GM23338 (cell line): ENCODE measurements at regions not wholly inside any gene's neighbourhood (a gene's known extent, or its start where the extent isn't known, plus 50 kb on each side); places are given as distances from the start of the nearest gene placed in this dataset.

Source experiments
- ATAC-seq: fragments of 200-7000 bp; cut with Tn5 transposase; 3 replicates; pipeline ENCODE4 v1.9.1; 2020
- DNase-seq: peaks from one replicate; pipeline ENCODE4 v3.0.0-alpha.2; 2015; ENCODE audit warnings: low spot score
- H2AFZ ChIP-seq: fragments of 200-600 bp; sonication (generic); 2 replicates; pipeline ENCODE4 v1.8.0; 2016; ENCODE audit warnings: antibody characterized with exemption, mild to moderate bottlenecking, moderate library complexity
- H3F3A ChIP-seq: fragments of 200-600 bp; sonication (generic); replicated peaks from 2 replicates; pipeline ENCODE4 v1.8.0; 2017; ENCODE audit warnings: antibody characterized with exemption, mixed run types, low read depth
- H3K27ac ChIP-seq: fragments of 200-600 bp; sonication (generic); 2 replicates; pipeline ENCODE4 v1.6.1; 2016; ENCODE audit warnings: low read depth
- H3K27me3 ChIP-seq: fragments of 200-600 bp; sonication (generic); 2 replicates; pipeline ENCODE4 v1.8.0; 2016; ENCODE audit warnings: mild to moderate bottlenecking, mixed run types, moderate library complexity; ENCODE audit not compliant: insufficient read depth
- H3K36me3 ChIP-seq: fragments of 200-600 bp; sonication (generic); 2 replicates; pipeline ENCODE4 v1.8.0; 2016; ENCODE audit warnings: mild to moderate bottlenecking; ENCODE audit not compliant: insufficient read depth
- H3K4me1 ChIP-seq: fragments of 200-600 bp; sonication (generic); 2 replicates; pipeline ENCODE4 v1.8.0; 2016; ENCODE audit warnings: mild to moderate bottlenecking, moderate library complexity; ENCODE audit not compliant: insufficient read depth
- H3K4me2 ChIP-seq: fragments of 200-600 bp; sonication (generic); 2 replicates; pipeline ENCODE4 v1.7.1; 2017; ENCODE audit warnings: mixed run types
- H3K4me3 ChIP-seq: fragments of 200-600 bp; sonication (generic); 2 replicates; pipeline ENCODE4 v1.6.1; 2016; ENCODE audit warnings: mixed run types
- H3K79me2 ChIP-seq: fragments of 200-600 bp; sonication (generic); replicated peaks from 2 replicates; pipeline ENCODE4 v1.8.0; 2017; ENCODE audit warnings: mild to moderate bottlenecking; ENCODE audit not compliant: insufficient read depth
- H3K9me2 ChIP-seq: fragments of 200-600 bp; sonication (generic); 2 replicates; pipeline ENCODE4 v1.8.0; 2017; ENCODE audit not compliant: insufficient read depth
- H4K20me1 ChIP-seq: fragments of 200-600 bp; sonication (generic); replicated peaks from 2 replicates; pipeline ENCODE4 v1.8.0; 2017; ENCODE audit warnings: mild to moderate bottlenecking; ENCODE audit not compliant: insufficient read depth
- H3K27ac Mint-ChIP-seq: 2 replicates; pipeline ENCODE4 v1.8.0; 2020; ENCODE audit warnings: inconsistent platforms, mild to moderate bottlenecking, moderate library complexity, mixed read lengths
- H3K27me3 Mint-ChIP-seq: 3 replicates; pipeline ENCODE4 v1.8.0; 2022; ENCODE audit warnings: low read depth, mild to moderate bottlenecking, moderate library complexity, mixed read lengths, inconsistent platforms; ENCODE audit not compliant: insufficient read depth, poor library complexity
- H3K36me3 Mint-ChIP-seq: 3 replicates; pipeline ENCODE4 v1.8.0; 2021; ENCODE audit warnings: low read depth, mild to moderate bottlenecking, inconsistent platforms, moderate library complexity, mixed read lengths
- H3K4me1 Mint-ChIP-seq: 3 replicates; pipeline ENCODE4 v1.8.0; 2020; ENCODE audit warnings: mild to moderate bottlenecking, inconsistent platforms, mixed read lengths
- H3K4me3 Mint-ChIP-seq: 3 replicates; pipeline ENCODE4 v1.8.0; 2021; ENCODE audit warnings: moderate library complexity, mild to moderate bottlenecking, inconsistent platforms, mixed read lengths
- H3K9me3 Mint-ChIP-seq: 3 replicates; pipeline ENCODE4 v1.8.0; 2020; ENCODE audit warnings: moderate library complexity, mild to moderate bottlenecking, inconsistent platforms, mixed read lengths
- CREB1 ChIP-seq: fragments of 250-450 bp; sonication (Bioruptor Pico); IDR thresholded peaks from 2 replicates; pipeline ENCODE4 v1.5.0; 2020; ENCODE audit warnings: low read depth, mild to moderate bottlenecking, moderate library complexity
- EZH2 ChIP-seq: fragments of 200-600 bp; sonication (generic); IDR thresholded peaks from one replicate; pipeline ENCODE4 v1.8.0; 2017; ENCODE audit warnings: antibody characterized with exemption, mild to moderate bottlenecking, low read depth; ENCODE audit not compliant: unreplicated experiment
- EZH2phosphoT487 ChIP-seq: fragments of 200-600 bp; sonication (generic); IDR thresholded peaks from one replicate; pipeline ENCODE4 v1.8.1; 2018; ENCODE audit warnings: antibody characterized with exemption; ENCODE audit not compliant: unreplicated experiment
- NANOG ChIP-seq: IDR thresholded peaks from 2 replicates; pipeline ENCODE4 v1.6.1; 2016; ENCODE audit warnings: antibody characterized with exemption, borderline replicate concordance
- STAT1 ChIP-seq: IDR thresholded peaks from one replicate; pipeline ENCODE4 v1.6.1; 2016; ENCODE audit warnings: antibody characterized with exemption; ENCODE audit not compliant: unreplicated experiment
- ZNF114 ChIP-seq: fragments of 250-450 bp; sonication (Bioruptor Pico); IDR thresholded peaks from 2 replicates; pipeline ENCODE4 v1.5.0; 2020; ENCODE audit warnings: mild to moderate bottlenecking, moderate library complexity
- ZNF331 ChIP-seq: fragments of 250-450 bp; sonication (Bioruptor Pico); IDR thresholded peaks from 2 replicates; pipeline ENCODE4 v1.5.0; 2020; ENCODE audit warnings: low read depth, mild to moderate bottlenecking, moderate library complexity
- TF ChIP-seq, protein P1 (sequence below), 2 experiments: fragments of 200-600 bp in 1 of 2; sonication (generic) in 1 of 2; conservative IDR thresholded peaks; 2 replicates each; pipeline versions ENCODE4 v1.5.1 to v1.6.1; 2016 to 2017; ENCODE audit warnings: antibody characterized with exemption in 2 of 2, low read depth in 2 of 2, mild to moderate bottlenecking in 2 of 2, moderate library complexity in 1 of 2
- TF ChIP-seq, protein P2 (sequence below): IDR thresholded peaks from 2 replicates; pipeline ENCODE4 v1.6.1; 2016; ENCODE audit warnings: antibody characterized with exemption

DNA sequence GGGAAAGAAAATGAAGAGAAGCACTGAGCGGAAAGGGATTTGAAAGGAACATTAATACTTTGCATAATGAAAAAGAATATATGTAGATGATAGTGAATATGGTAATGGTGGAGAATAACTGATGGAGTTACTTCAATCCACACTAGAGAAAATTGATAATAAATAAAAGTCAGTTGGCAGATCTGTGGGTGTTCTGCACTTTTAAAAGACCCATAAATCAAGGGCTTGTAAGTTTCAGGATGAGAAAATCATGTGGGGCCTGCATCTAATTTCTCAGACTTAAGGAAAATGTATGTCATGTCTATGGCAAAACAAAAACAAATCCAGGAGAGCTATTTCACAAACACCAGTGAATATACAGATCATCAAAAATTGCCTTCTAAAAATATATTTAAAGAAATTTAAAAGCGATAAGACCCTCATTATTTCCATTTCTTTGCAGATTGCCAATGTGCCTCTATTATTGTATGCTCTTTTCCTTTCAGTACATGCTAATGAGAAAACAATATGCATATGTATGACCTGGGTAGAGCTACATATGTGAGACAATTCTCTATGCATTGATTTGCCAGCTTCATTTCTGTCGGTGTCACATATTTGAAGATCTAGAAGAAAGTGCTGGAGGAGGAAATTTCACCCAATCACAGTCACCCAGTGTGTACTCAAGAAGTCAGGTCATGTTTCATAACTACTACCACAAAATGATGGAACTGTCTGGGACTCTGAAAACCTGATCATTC, 269.9 kb upstream of the PDZRN3 start:
- DNase-seq (no peak), ATAC-seq (no peak)
- H3K4me1 Mint-ChIP-seq, result peaks cover 10% of the 10 kb centered on the region; the same call in 2 of the 3 replicates
- Histone ChIP-seq H3K4me1 (0 out of 2 replicates have a peak, but pooled peaks cover 4% of the 10 kb centered on the region), H3K27me3 (no peaks in the 10 kb centered on the region), H3K27ac (no peak overlapping the region), H3F3A (no peaks in the 10 kb centered on the region), H2AFZ (no peak overlapping the region), H3K4me3 (no peak overlapping the region), H3K36me3 (no peaks in the 10 kb centered on the region), H4K20me1 (no peaks in the 10 kb centered on the region), H3K9me2 (no peaks in the 10 kb centered on the region), H3K79me2 (no peaks in the 10 kb centered on the region), H3K4me2 (no peak overlapping the region)
- H3K27ac Mint-ChIP-seq, result no peak overlapping the region
- H3K36me3 Mint-ChIP-seq, result no peaks in the 10 kb centered on the region
- no peak overlapping the region for H3K4me3 Mint-ChIP-seq
- no peaks in the 10 kb centered on the region for H3K27me3 Mint-ChIP-seq
- no peaks in the 10 kb centered on the region for H3K9me3 Mint-ChIP-seq
- no peak for TF ChIP-seq CREB1 (CRISPR knock-in tag)
- TF ChIP-seq ZNF114 (CRISPR knock-in tag), result no peak
- TF ChIP-seq, protein P1, sequence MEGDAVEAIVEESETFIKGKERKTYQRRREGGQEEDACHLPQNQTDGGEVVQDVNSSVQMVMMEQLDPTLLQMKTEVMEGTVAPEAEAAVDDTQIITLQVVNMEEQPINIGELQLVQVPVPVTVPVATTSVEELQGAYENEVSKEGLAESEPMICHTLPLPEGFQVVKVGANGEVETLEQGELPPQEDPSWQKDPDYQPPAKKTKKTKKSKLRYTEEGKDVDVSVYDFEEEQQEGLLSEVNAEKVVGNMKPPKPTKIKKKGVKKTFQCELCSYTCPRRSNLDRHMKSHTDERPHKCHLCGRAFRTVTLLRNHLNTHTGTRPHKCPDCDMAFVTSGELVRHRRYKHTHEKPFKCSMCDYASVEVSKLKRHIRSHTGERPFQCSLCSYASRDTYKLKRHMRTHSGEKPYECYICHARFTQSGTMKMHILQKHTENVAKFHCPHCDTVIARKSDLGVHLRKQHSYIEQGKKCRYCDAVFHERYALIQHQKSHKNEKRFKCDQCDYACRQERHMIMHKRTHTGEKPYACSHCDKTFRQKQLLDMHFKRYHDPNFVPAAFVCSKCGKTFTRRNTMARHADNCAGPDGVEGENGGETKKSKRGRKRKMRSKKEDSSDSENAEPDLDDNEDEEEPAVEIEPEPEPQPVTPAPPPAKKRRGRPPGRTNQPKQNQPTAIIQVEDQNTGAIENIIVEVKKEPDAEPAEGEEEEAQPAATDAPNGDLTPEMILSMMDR (conservative IDR thresholded peaks at IDR 0.05; ENCODE audit: low read depth in 2 of 2), result no peak
- no peak for TF ChIP-seq STAT1
- TF ChIP-seq, protein P2, sequence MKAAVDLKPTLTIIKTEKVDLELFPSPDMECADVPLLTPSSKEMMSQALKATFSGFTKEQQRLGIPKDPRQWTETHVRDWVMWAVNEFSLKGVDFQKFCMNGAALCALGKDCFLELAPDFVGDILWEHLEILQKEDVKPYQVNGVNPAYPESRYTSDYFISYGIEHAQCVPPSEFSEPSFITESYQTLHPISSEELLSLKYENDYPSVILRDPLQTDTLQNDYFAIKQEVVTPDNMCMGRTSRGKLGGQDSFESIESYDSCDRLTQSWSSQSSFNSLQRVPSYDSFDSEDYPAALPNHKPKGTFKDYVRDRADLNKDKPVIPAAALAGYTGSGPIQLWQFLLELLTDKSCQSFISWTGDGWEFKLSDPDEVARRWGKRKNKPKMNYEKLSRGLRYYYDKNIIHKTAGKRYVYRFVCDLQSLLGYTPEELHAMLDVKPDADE, result no peak
- no peak for TF ChIP-seq ZNF331 (CRISPR knock-in tag)

DNA sequence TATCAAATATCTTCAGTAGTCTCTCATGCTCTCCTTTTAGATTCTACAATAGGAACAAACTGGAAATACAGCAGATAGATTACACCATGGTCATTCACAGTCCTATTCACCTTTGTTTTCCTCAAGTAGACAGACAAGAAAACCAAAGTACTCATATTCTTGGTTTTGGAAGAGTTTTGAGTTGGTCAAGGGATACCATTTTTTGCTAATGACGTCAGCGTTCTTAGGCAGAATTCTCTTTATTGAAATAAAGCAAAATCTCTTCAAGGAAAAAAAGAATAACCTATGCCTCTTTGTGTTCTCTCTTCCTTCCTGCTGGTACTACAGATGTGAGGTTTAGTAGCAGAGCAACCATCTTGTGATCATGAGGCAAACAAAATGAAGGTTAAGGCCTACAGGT, 268.3 kb upstream of the PDZRN3 start:
- Mint-ChIP-seq H3K9me3 (no peaks in the 10 kb centered on the region), H3K27me3 (no peaks in the 10 kb centered on the region), H3K27ac (no peak overlapping the region), H3K4me3 (no peak overlapping the region), H3K36me3 (no peaks in the 10 kb centered on the region), H3K4me1 (peaks cover 10% of the 10 kb centered on the region; the same call in 2 of the 3 replicates)
- Histone ChIP-seq H4K20me1 (no peaks in the 10 kb centered on the region), H3K4me1 (peaks cover 4% of the 10 kb centered on the region; the same call in 1 of the 2 replicates), H3K4me3 (no peak overlapping the region), H2AFZ (no peak overlapping the region), H3K27ac (no peak overlapping the region), H3K79me2 (no peaks in the 10 kb centered on the region), H3K27me3 (no peaks in the 10 kb centered on the region), H3K9me2 (no peaks in the 10 kb centered on the region), H3K36me3 (no peaks in the 10 kb centered on the region), H3K4me2 (no peak overlapping the region), H3F3A (no peaks in the 10 kb centered on the region)
- ATAC-seq (no peak), DNase-seq (no peak)
- TF ChIP-seq ZNF114 (CRISPR knock-in tag) (no peak), EZH2phosphoT487 (no peak), NANOG (no peak), EZH2 (no peak)
- TF ChIP-seq, protein P1 (conservative IDR thresholded peaks at IDR 0.05; ENCODE audit: low read depth in 2 of 2), result no peak
